ENCODE measurements at regions not wholly inside any gene's neighbourhood (a gene's known extent, or its start where the extent isn't known, plus 50 kb on each side); places are given as distances from the start of the nearest gene placed in this dataset.

- Histone ChIP-seq H3K79me2 (ENCODE audit: low read depth) (no peaks in the 10 kb centered on the region), H3K4me3 (no peak overlapping the region), H3F3A (ENCODE audit: insufficient read depth, low read depth) (no peaks in the 10 kb centered on the region), H2AFZ (no peak overlapping the region), H3K27ac (no peak overlapping the region), H3K27me3 (ENCODE audit: insufficient read depth, low read depth) (no peaks in the 10 kb centered on the region), H3K4me1 (replicated peaks; ENCODE audit: insufficient read depth) (no peaks in the 10 kb centered on the region), H4K20me1 (ENCODE audit: insufficient read depth) (no peaks in the 10 kb centered on the region), H3K36me3 (ENCODE audit: low read depth) (no peaks in the 10 kb centered on the region), H3K9me2 (ENCODE audit: insufficient read depth) (no peaks in the 10 kb centered on the region), H3K9me3 (ENCODE audit: insufficient read depth, low read depth) (peaks cover 8% of the 10 kb centered on the region; the same call in 1 of the 2 replicates), H3K4me2 (no peak overlapping the region)
- no TSS peak for BruUV-seq (replicated peaks)
- TF ChIP-seq CTCF (conservative IDR thresholded peaks at IDR 0.05) (no peak), EZH2 (IDR thresholded peaks at IDR 0.05; ENCODE audit: low read depth) (no peak)
- POLR2A ChIA-PET (ENCODE audit: unreplicated experiment), result no interaction called here
- CTCF ChIA-PET, result no interaction called here
- DNase-seq, result no peak
- intact Hi-C loops (cut with micrococcal nuclease; ENCODE audit: unreplicated experiment), result no loop called here
These were observed 82.0 kb upstream of the PTGFR start for GRCh38 chr1:78408810-78409209.

GRCh38 chr1:78410643-78411042 is 80.1 kb upstream of the PTGFR start:
- BruUV-seq (replicated peaks), result no TSS peak
- Histone ChIP-seq H4K20me1 (ENCODE audit: insufficient read depth) (no peaks in the 10 kb centered on the region), H3K79me2 (ENCODE audit: low read depth) (no peaks in the 10 kb centered on the region), H3K4me1 (replicated peaks; ENCODE audit: insufficient read depth) (no peaks in the 10 kb centered on the region), H2AFZ (no peak overlapping the region), H3K4me3 (no peak overlapping the region), H3K4me2 (no peak overlapping the region), H3K27me3 (ENCODE audit: insufficient read depth, low read depth) (no peaks in the 10 kb centered on the region), H3K9me2 (ENCODE audit: insufficient read depth) (no peaks in the 10 kb centered on the region), H3F3A (ENCODE audit: insufficient read depth, low read depth) (no peaks in the 10 kb centered on the region), H3K27ac (no peak overlapping the region), H3K36me3 (ENCODE audit: low read depth) (no peaks in the 10 kb centered on the region), H3K9me3 (ENCODE audit: insufficient read depth, low read depth) (peaks cover 8% of the 10 kb centered on the region; the same call in 1 of the 2 replicates)
- CTCF ChIA-PET, result no interaction called here
- intact Hi-C loops (cut with micrococcal nuclease; ENCODE audit: unreplicated experiment), result no loop called here
- POLR2A ChIA-PET (ENCODE audit: unreplicated experiment), result no interaction called here
- no peak for DNase-seq
- TF ChIP-seq EZH2 (IDR thresholded peaks at IDR 0.05; ENCODE audit: low read depth) (no peak), CTCF (conservative IDR thresholded peaks at IDR 0.05) (no peak)

GRCh38 chr1:78411707-78412106 is 79.1 kb upstream of the PTGFR start:
- TF ChIP-seq EZH2 (IDR thresholded peaks at IDR 0.05; ENCODE audit: low read depth) (no peak), CTCF (conservative IDR thresholded peaks at IDR 0.05) (no peak)
- Histone ChIP-seq H3K27ac (no peak overlapping the region), H3K27me3 (ENCODE audit: insufficient read depth, low read depth) (no peaks in the 10 kb centered on the region), H3K4me1 (replicated peaks; ENCODE audit: insufficient read depth) (no peaks in the 10 kb centered on the region), H3K4me2 (no peak overlapping the region), H3K36me3 (ENCODE audit: low read depth) (no peaks in the 10 kb centered on the region), H3K79me2 (ENCODE audit: low read depth) (no peaks in the 10 kb centered on the region), H3F3A (ENCODE audit: insufficient read depth, low read depth) (no peaks in the 10 kb centered on the region), H3K9me2 (ENCODE audit: insufficient read depth) (no peaks in the 10 kb centered on the region), H4K20me1 (ENCODE audit: insufficient read depth) (no peaks in the 10 kb centered on the region), H3K4me3 (no peak overlapping the region), H3K9me3 (ENCODE audit: insufficient read depth, low read depth) (peaks cover 8% of the 10 kb centered on the region; the same call in 1 of the 2 replicates), H2AFZ (no peak overlapping the region)
- intact Hi-C loops (cut with micrococcal nuclease; ENCODE audit: unreplicated experiment), result no loop called here
- no TSS peak for BruUV-seq (replicated peaks)
- ChIA-PET POLR2A (ENCODE audit: unreplicated experiment) (no interaction called here), CTCF (interaction anchor here (0.6 kb wide), 1 partner anchor 515 kb away, joined by 3 read pairs; no protein-coding TSS in a partner anchor)
- DNase-seq, result no peak

All from PC-9 (cell line).